ENCODE measurements at regions not wholly inside any gene's neighbourhood (a gene's known extent, or its start where the extent isn't known, plus 50 kb on each side); places are given as distances from the start of the nearest gene placed in this dataset.
A peak's percentile ranks its signal among the peaks of the same experiment; 100 is the strongest.

DNA sequence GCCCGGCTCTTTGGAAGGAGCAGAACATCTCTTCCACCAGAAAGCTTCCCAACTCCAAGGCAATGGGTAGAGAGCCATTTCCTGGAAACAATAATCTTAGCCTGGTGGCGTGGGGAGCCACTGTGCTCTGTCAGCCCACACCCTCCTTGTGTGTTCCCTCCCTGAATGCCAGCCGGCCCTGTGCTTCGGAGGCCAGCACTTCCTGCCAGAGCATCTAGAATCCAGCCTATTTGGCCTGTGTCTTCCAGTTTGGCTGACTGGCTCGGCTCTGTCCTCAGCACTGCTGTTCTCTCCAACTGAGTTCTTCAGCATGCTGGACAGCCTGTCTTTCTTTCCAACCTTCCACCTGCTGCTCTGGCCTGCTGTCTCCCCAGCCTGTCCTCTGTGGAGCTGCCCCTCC is 349.3 kb downstream of the MFSD1 start:
- intact Hi-C loops (cut with micrococcal nuclease), result no loop called here
- ATAC-seq (no peak), DNase-seq (no peak)

DNA sequence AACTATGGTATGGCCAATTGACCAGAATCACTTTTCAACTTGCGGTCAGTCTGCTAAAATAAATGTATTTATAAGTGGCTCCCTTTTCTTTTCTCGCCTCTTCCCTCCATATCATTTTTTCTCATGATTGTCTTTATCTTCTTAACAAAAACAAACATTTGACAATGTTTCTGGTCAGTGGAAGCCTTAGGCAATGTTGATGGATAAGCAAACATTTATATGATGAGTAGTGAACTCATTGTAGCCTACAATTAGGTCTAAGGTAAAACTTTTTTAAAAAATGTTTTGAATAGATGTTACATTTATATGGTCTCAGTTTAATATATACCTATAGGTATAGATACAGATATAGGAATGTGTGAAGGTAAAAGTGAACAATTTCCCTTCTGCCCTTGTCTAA is 355.4 kb downstream of the MFSD1 start:
- ATAC-seq (no peak), DNase-seq (no peak)
- intact Hi-C loops (cut with micrococcal nuclease), result no loop called here

- ATAC-seq (no peak), DNase-seq (no peak)
- intact Hi-C loops (cut with micrococcal nuclease), result no loop called here
Observed at GRCh38 chr3:159158213-159158612, 356.4 kb downstream of the MFSD1 start.

- ATAC-seq, result no peak
- no peak for DNase-seq
- intact Hi-C loops (cut with micrococcal nuclease), result no loop called here
Observed at GRCh38 chr3:159158801-159159200, 356.9 kb downstream of the MFSD1 start.

DNA sequence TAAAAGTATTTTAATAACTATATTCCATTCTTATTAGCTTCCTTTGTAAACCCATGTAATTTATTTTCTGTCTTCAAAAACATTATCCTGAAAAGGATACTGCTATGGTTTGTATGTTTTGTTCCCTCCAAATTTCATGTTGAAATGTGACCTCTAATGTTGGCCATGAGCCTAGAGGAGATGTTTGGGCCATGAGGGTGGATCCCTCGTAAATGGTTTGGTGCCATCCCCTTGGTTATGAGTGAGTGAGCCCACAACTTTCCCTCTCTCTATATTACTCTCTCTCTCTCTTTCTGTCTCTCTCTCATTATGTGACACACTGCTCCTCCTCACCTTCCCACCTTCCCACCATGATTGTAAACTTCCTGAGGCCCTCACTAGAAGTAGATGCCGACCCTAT is 357.7 kb downstream of the MFSD1 start:
- ATAC-seq (no peak), DNase-seq (no peak)
- intact Hi-C loops (cut with micrococcal nuclease), result no loop called here

DNA sequence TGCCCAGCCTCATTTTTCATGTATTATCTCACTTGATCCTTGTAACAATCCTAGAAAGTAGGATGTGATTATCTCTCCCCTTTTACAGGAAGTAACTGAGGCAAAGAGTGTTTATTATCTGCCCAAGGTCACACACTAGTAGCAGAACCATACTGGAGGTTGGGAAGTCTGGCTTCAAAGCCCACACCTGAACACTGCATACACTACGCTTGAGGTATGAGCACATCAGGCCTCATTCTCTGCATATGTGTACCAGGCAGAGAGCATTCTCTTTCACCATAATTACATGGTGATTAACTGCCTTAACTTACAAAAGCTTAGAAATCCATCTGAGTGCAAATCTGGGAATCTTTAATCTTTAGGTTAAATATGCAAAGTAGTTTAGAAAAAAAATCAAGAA is 361.8 kb downstream of the MFSD1 start:
- intact Hi-C loops (cut with micrococcal nuclease), result no loop called here
- ATAC-seq (no peak), DNase-seq (no peak)

GRCh38 chr3:159165961-159166360 is 364.1 kb downstream of the MFSD1 start:
- ATAC-seq (no peak), DNase-seq (no peak)
- intact Hi-C loops (cut with micrococcal nuclease), result no loop called here

DNA sequence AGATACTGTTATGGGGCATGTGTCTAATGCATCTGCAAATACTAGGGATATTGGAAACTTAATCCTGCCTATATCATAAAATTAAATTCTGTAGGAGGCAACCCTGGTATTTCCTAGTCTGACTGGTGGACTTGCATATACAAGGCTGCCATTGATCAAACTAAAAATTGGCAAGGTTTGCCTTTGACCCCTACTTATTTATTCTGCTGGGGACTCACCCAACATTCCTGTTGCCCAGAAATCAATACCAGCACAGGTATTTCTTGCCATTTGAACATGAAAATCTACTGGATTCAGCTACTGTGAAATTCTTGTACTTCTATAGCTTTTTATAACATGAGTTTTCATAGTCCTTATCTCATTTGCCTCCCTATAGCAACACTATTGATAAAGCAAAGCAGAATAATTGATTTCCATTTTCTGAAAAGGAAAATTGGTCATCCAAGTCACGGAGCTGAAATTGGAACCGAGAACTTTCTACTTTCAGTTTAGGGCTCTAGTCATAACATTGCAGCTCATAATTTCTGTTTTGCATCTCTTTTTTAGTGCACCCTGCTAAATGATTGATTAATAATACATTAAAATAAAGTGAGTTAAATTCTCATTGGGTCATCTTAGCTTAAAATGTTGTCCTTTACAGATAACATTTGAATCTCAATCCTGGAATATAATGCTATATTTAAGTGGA is 365.2 kb downstream of the MFSD1 start:
- intact Hi-C loops (cut with micrococcal nuclease), result no loop called here
- DNase-seq (no peak), ATAC-seq (no peak)

DNA sequence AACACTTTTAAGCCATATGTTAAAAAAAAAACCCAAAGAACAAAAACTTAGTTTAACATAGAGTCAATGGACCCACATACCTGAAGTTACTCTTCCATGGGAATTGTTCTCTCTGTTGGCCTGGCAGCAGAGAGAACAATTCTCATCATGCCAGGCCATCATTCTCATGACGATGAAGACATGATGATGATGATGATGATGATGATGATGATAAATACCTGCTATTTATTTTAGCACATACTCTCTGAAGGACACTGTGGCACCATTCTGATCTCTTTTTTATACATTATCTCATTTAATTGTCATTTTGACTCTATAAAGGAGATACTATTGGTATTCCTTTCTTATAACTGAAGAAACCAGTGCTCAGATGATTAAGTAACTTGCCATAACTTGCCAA is 366.9 kb downstream of the MFSD1 start:
- intact Hi-C loops (cut with micrococcal nuclease), result no loop called here
- DNase-seq (no peak), ATAC-seq (no peak)

DNA sequence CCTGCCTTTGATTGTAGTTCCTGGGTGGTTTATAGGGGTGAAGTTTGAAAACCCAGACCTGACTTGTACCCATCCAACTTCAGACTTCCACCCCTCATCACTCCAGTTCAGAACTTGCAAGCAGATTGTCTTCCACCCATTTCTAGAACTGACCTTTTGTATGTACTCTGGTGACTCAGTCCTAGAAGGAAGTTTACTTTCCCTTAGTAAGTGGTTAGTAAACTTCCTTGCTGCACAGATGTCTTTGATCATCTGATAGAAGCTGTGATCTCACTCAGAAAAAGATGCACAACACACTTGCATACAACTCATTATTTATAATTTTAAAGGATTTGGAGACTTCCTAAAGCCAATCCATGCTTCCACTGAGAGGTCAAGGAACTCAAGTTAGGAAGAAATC is 368.0 kb downstream of the MFSD1 start:
- intact Hi-C loops (cut with micrococcal nuclease), result no loop called here
- DNase-seq (no peak), ATAC-seq (no peak)

DNA sequence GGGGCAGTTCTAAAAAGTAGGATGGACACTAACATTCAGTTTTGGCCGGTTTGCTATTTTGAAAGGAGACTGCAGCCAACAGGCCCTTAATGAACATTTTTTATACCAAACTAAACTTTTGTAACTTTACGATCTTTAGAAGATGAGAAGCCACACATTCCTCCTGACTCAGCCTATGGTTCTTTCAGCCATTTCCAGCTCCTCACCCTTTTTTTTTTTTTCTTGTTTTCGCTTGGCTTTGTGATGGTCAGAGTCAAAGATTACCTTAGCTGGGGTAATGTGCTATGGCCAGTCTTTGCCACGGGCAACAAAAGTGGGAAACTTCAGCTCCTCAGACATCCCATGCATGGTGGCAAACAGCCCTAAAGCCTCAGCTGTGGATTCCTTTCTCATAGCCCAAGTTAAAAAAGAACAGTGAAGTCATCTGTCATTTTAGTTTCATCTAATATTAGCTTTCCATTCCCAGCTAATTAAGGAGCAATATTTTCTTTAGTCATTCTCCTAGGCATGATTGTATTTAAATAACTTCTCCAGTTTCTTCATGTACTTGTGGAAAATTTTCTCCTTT is 368.7 kb downstream of the MFSD1 start:
- DNase-seq (no peak), ATAC-seq (peak; percentile 56)
- intact Hi-C loops (cut with micrococcal nuclease), result no loop called here

DNA sequence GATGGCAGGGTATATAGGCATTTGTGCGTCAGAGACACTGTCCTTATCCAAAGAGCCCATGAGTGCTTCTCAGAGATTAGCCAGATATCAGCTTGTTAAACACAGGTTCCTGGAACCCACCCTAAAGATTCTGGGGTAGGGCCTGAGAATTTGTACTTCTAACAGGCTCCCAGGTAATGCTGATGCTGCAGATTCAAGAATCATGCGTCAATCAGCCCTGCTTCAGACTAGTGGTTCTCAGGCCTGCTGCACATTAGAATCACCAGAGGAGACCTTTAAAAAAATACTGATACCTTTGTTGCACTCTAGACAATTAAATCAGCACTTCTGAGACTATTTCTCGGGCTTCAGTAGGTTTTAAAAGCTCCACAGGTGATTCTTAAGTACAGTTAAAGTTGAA is 369.5 kb downstream of the MFSD1 start:
- no peak for DNase-seq
- intact Hi-C loops (cut with micrococcal nuclease), result no loop called here
- ATAC-seq, result no peak

DNA sequence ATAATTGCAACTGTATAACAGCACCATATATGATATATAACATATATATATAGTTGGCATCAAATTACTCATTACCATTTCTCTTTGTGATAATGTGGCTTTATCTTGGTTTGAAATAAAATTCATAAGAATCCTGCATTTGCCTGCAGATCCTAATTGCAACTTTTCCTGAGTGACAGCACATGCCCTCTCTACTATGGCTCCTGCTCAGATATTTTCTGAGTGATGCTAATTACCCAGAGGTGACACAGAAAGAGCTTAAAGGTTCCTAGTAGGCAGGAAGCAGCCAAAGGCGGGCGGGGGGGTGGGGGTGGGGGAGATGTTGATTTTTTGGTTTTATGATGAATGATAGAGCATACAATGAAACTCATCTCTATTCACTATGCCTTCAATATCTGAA is 370.6 kb downstream of the MFSD1 start:
- intact Hi-C loops (cut with micrococcal nuclease), result no loop called here
- DNase-seq, result no peak
- ATAC-seq, result no peak

GRCh38 chr3:159174715-159175692 is 373.1 kb downstream of the MFSD1 start:
- DNase-seq (no peak), ATAC-seq (no peak)
- intact Hi-C loops (cut with micrococcal nuclease), result no loop called here

GRCh38 chr3:159178209-159178897 is 376.5 kb downstream of the MFSD1 start:
- DNase-seq (no peak), ATAC-seq (no peak)
- intact Hi-C loops (cut with micrococcal nuclease), result no loop called here

DNA sequence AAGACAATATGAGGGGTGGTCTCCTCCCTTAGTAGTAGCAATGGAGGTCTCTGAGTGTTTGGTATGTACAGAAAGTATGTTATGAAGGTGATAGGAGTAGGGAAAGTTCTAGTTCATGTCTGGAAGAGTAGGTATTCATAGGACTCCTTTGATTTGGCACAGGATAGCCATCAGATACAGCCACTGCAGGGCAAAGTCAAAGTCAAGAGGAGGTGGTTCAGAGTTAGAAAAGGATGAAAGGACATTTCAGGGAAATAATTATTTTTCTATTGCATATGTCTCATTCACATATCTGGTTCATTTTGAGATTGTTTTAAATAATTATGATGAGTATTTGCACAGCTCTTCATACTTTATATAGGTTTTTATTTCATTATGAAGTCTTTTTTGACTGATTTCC is 381.1 kb downstream of the MFSD1 start:
- intact Hi-C loops (cut with micrococcal nuclease), result no loop called here
- DNase-seq (no peak), ATAC-seq (no peak)

DNA sequence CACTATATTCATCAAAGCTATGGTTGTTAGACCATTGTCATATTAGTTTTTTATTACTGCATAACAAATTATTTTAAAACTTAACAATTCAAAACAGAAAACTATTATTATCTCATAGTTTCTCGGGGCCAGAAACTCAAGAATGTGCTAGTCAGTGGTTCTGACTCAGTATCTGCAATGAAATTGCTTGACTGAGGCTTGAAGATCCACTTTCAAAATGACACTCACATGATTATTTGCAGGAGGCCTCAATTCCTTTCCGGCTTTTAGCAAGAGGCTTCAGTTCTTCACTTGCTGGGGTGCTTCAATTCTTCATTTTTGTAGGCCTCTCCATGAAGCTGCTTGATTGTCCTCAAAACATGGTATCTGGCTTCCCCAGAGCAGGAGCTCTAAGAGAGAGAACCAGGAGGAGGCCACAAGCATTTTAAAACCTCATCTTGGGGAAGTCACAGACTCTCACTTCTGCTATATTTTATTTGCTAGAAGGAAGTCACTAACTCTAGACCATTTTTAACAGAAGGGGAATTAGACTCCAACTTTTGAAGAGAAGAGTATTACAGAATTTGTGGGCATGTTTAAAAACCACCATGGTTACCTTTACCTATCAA is 383.7 kb downstream of the MFSD1 start:
- ATAC-seq (peak; percentile 21), DNase-seq (no peak)
- intact Hi-C loops (cut with micrococcal nuclease), result no loop called here

- intact Hi-C loops (cut with micrococcal nuclease), result no loop called here
- DNase-seq (no peak), ATAC-seq (no peak)
Observed at GRCh38 chr3:159186581-159186980, 384.7 kb downstream of the MFSD1 start.

GRCh38 chr3:159187232-159187631 is 385.4 kb downstream of the MFSD1 start:
- intact Hi-C loops (cut with micrococcal nuclease), result no loop called here
- peak; percentile 34 for DNase-seq
- ATAC-seq, result peak; percentile 74

All from left ventricle myocardium superior (tissue), 1 donor.